ENCODE measurements at regions not wholly inside any gene's neighbourhood (a gene's known extent, or its start where the extent isn't known, plus 50 kb on each side); places are given as distances from the start of the nearest gene placed in this dataset.
"Not testable (repeated sequence)": the region's sequence is repeated elsewhere in the genome, so short reads cannot be mapped to it uniquely, and the experiment has no call there.

- no peak for DNase-seq
These were observed 536.9 kb upstream of the CCDC54 start for GRCh38 chr3:106840319-106840718.

DNA sequence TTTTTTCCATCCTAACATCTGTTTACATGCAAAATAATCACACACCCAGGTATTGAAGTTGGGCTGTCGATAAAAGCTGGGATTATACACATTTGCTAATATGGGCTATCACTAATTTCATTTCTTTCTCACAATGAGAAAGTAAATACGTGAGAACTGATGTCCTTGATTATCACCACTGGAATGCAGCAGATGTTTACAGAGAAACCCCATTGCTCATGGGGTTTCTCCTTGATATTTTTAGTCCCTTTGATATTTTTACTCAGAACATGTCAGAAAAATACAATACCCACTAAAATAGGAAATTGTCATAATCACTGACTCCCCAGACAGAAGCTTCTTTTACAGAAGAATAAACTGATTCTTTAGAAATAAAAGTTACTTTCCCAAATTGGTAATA, 535.1 kb upstream of the CCDC54 start:
- no peak for DNase-seq

DNA sequence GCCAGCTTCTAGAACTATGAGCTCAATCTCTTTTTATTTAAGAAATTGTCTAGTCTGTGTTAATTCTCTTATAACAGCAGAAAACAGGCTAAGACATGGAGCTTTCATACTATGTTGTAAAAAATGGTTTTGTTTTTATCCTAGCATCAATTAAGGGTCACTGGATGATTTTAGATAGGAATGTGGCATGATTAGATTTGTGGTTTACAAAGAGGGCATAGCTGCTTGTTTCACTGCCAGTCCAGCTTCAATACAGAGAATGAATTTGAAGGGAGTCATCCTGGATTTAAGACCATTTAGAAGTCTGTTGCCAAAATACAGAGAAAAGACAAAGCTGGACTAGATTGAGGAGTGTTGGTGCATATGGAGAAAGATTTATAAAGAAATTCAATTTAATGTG, 532.6 kb upstream of the CCDC54 start:
- no peak for DNase-seq

GRCh38 chr3:106848099-106848498, 529.1 kb upstream of the CCDC54 start:
- no peak for DNase-seq

DNA sequence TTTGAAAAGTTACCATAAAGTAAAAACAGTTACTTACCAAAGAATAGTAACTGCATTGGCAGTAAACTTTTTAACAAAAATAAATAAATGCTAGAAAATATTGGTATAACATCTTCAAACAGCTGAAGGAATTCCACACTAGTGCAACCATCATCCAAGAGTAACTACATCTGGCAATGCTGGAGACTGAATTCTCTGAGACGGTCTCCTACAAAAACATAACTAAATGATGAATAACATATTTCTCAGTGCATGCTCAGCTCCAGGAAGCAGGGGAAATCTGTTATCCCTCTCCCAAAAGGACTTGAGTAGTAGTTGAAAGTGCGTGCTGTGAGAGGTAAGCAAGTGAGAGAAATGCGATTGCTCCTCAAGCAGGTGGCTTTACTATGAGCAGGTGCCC, 526.8 kb upstream of the CCDC54 start:
- DNase-seq, result no peak

GRCh38 chr3:106858321-106858720, 518.9 kb upstream of the CCDC54 start:
- not testable (repeated sequence) for DNase-seq

- no peak for DNase-seq
These were observed 517.1 kb upstream of the CCDC54 start for GRCh38 chr3:106860182-106860581.

- no peak for DNase-seq
These were observed 515.2 kb upstream of the CCDC54 start for GRCh38 chr3:106862067-106862466.

GRCh38 chr3:106877627-106878026, 499.6 kb upstream of the CCDC54 start:
- no peak for DNase-seq

DNA sequence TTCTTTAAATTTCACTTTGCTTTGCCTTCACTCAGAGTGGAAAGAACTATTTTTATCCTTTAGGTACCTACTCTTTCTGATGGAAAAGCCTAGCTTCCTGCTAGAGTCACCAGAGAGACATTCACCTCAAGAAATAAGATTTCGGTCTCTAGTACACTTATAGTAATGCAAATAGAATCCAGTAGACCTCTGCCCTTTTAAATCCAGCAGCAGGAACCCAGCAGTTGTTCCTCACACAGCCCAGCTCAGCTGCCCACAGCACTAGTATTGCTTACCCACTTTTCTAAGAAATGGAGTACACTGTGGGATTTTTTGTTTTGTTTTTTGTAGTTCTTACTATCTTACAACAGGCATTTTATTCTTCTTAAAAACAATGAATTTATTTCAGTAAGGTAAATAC, 497.0 kb upstream of the CCDC54 start:
- no peak for DNase-seq

DNA sequence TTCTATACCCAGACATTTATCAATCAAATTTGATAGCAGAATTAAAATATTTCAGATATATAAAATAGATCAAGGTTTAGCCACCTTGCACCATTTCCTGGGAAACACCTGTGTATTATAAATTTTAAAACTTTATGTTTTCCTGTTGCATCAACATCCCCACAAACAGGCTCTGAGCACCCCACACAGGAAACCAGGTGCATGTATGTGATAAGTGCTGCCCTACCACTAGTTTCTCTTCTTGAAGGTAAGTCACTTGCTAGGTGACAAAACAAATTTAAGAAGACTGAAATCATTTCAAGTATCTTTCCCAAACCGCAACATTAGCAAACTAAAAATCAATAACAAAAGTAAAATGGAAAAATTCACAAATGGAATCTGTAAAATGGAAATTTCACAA, 496.1 kb upstream of the CCDC54 start:
- no peak for DNase-seq

DNA sequence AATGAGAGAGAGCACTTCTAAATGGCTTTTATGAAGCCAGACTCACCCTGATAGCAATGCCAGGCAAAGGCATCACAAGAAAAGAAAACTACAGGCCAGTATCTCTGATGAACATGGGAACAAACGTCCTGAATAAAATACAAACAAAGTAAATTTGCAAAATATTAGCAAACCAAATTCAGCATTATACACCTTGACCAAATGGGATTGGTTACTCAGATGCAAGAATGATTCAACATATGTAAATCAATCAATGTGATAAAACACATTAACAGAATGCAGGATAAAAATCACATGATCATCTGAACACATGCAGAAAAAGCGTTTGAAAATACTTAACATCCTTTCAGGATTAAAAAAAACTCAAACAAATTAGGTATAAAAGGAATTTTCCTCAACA, 494.9 kb upstream of the CCDC54 start:
- no peak for DNase-seq

DNA sequence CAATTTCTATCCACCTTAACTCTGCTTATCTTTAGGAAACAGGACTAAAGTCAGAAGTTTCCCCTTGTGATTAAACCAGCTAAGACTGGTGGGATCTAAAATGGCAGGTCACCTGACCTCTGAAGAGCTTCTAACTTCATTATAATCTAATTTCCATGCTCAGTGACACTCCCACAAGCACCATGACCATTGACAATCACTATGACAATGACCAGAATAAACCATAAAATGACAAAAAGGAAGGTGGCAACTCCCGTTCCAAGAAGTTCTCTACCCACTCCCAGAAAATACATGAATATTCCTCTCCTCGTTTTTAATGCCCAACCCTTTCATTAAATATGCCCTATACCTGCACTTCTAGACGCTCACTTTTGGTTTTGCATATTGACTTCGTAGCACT, 471.2 kb upstream of the CCDC54 start:
- DNase-seq, result no peak

- no peak for DNase-seq
These were observed 468.9 kb upstream of the CCDC54 start for GRCh38 chr3:106908181-106908938.

DNA sequence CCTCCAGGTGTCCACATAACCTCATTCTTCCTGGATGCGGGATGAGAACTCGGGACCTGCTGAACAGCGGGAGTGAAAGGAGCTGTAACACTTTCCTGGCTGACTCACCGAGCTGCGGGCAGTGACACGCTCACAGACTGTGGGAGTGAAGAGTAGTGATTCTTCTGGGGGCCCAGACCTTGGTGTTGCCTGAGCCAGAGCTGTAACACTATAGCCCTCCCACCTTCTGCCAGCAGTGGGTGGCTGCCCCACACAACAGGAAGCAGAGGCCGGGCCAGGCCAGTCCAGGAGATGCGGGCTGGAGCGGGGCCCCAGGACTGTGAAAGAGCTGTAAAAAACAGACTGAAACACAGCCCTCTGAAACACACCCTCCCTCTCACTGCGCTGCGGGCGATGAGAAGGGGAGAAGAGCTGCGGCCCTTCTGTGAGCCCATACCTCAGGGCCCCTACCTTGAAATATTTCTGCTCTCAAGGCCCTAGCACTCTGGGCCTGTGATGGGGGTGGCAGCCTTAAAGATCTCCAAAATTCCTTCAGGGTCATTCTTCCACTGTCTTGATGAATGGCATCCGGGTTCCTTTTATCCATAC, 464.0 kb upstream of the CCDC54 start:
- peak; percentile 94 for DNase-seq

- DNase-seq, result no peak
These were observed 463.3 kb upstream of the CCDC54 start for GRCh38 chr3:106913966-106914365.

GRCh38 chr3:106920609-106921008, 456.6 kb upstream of the CCDC54 start:
- no peak for DNase-seq

- DNase-seq, result no peak
These were observed 448.2 kb upstream of the CCDC54 start for GRCh38 chr3:106929081-106929480.

- no peak for DNase-seq
These were observed 447.2 kb upstream of the CCDC54 start for GRCh38 chr3:106930086-106930485.

DNA sequence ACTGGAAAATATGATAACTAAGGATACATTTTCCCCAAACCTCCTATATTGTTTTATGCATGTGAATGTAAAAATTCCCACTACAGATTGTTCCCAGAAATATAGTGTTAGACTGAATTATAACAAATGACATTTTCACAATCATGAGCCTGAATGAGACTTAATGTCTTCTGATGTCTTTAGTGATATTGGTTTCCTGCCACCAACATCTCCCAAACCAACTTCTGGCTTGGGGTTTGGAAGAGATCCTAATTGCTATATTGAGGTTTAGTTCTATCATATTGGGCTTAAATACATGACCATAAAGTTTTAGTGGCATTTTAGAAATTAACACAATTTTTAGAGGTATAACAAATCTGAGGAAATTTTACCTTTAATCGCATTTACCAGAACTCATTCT, 445.3 kb upstream of the CCDC54 start:
- no peak for DNase-seq

DNA sequence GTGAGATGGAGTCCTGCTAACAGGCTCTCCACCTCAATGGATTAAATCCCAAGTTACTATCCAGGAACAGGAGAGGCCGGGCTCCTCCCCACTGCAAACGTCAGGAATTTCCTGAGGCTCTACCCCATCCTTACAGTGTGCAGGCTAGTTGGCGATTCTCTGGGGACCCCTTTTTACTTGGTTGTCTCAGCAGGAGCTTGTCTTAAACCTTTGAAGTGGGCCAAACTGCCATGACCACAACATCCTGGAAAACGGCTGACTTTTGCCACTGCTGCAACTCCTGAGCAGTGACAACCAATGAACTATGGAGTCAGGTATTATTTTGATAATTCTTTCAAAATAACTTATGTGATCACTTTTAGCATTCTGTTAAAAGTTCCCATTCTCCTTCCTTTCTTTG, 440.9 kb upstream of the CCDC54 start:
- DNase-seq, result no peak

GRCh38 chr3:106942051-106942450, 435.2 kb upstream of the CCDC54 start:
- DNase-seq, result no peak

DNA sequence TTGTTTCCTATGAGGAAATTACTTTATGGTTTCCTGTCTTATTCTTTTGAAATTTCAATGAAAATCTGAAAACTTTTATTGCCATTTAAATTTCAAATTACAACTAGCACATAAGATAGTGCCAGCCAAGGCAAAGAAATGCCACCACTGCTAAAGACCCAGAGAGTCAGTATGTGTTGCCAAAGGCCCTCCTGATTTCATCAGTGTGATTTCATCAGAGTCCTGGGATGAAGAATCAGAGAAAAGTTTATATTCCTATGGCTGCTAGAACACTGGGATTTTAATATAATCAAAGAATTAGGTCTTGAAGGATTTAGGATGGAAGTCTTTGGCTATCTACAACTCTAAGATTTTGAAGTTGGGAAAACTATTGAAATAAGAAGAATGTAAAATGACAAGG, 434.2 kb upstream of the CCDC54 start:
- no peak for DNase-seq

DNA sequence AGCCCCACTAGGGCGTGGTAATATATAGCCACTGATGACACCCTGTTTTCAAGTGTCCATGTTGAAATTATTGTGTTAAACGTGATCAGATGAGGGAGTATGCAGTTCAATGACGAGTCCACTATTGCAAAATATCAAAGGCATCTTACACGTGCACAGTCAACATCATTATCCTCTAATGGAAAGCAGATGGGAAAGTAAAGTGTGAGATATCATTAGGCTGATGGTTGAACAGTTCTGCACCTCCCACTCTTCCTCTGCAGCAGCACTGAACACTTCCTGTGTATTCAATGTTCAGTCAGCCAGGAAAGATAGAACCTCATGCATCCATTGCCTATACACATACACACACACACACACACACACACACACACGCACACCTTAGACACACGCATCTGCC, 431.8 kb upstream of the CCDC54 start:
- no peak for DNase-seq

GRCh38 chr3:106946866-106947265, 430.4 kb upstream of the CCDC54 start:
- DNase-seq, result no peak

All from islet precursor cell (in vitro differentiated cells).